Hepatocyte (in vitro differentiated cells): ENCODE measurements at regions not wholly inside any gene's neighbourhood (a gene's known extent, or its start where the extent isn't known, plus 50 kb on each side); places are given as distances from the start of the nearest gene placed in this dataset.

Experiments used
- DNase-seq: peaks from one replicate; pipeline ENCODE4 v3.0.0-alpha.2; 2016; ENCODE audit warnings: low spot score
- H2AFZ ChIP-seq: fragments of 200-600 bp; sonication (generic); 2 replicates; pipeline ENCODE4 v1.6.0; 2016; ENCODE audit warnings: antibody characterized with exemption, mild to moderate bottlenecking
- H3K27ac ChIP-seq: fragments of 200-600 bp; sonication (generic); 2 replicates; pipeline ENCODE4 v1.5.1; 2016; ENCODE audit warnings: mild to moderate bottlenecking
- H3K27me3 ChIP-seq: fragments of 200-600 bp; sonication (generic); 2 replicates; pipeline ENCODE4 v1.6.1; 2016
- H3K36me3 ChIP-seq: fragments of 200-600 bp; sonication (generic); replicated peaks from 2 replicates; pipeline ENCODE4 v1.5.1; 2016; ENCODE audit warnings: low read depth; ENCODE audit not compliant: insufficient read depth
- H3K4me1 ChIP-seq: fragments of 200-600 bp; sonication (generic); 2 replicates; pipeline ENCODE4 v1.5.1; 2016; ENCODE audit warnings: mild to moderate bottlenecking, moderate library complexity; ENCODE audit not compliant: insufficient read depth
- H3K4me2 ChIP-seq: fragments of 200-600 bp; sonication (generic); 2 replicates; pipeline ENCODE4 v1.6.0; 2016
- H3K4me3 ChIP-seq: fragments of 200-600 bp; sonication (generic); 2 replicates; pipeline ENCODE4 v1.5.1; 2016; ENCODE audit warnings: mild to moderate bottlenecking
- H3K79me2 ChIP-seq: fragments of 200-600 bp; sonication (generic); 2 replicates; pipeline ENCODE4 v1.6.0; 2017; ENCODE audit warnings: mild to moderate bottlenecking
- H3K9me2 ChIP-seq: fragments of 200-600 bp; sonication (generic); replicated peaks from 2 replicates; pipeline ENCODE4 v1.6.0; 2017; ENCODE audit warnings: mild to moderate bottlenecking; ENCODE audit not compliant: insufficient read depth
- H3K9me3 ChIP-seq: fragments of 200-600 bp; sonication (generic); 2 replicates; pipeline ENCODE4 v1.5.1; 2016; ENCODE audit warnings: low read depth, mild to moderate bottlenecking
- H4K20me1 ChIP-seq: fragments of 200-600 bp; sonication (generic); 2 replicates; pipeline ENCODE4 v1.6.0; 2016; ENCODE audit warnings: mild to moderate bottlenecking; ENCODE audit not compliant: insufficient read depth, poor library complexity, severe bottlenecking
- CTCF ChIP-seq: fragments of 200-600 bp; sonication (generic); IDR thresholded peaks from 2 replicates; pipeline ENCODE4 v1.5.1; 2016; ENCODE audit warnings: antibody characterized with exemption, mild to moderate bottlenecking; ENCODE audit not compliant: poor library complexity
- EZH2 ChIP-seq: fragments of 200-600 bp; sonication (generic); IDR thresholded peaks from 2 replicates; pipeline ENCODE4 v1.6.1; 2016; ENCODE audit warnings: antibody characterized with exemption, mild to moderate bottlenecking, borderline replicate concordance
- EZH2phosphoT487 ChIP-seq: fragments of 200-600 bp; sonication (generic); IDR thresholded peaks from one replicate; pipeline ENCODE4 v1.6.1; 2018; ENCODE audit warnings: antibody characterized with exemption, mild to moderate bottlenecking, low read depth, moderate library complexity; ENCODE audit not compliant: unreplicated experiment, severe bottlenecking
- WGBS: methylation state at CpG from one replicate; pipeline ENCODE4 v1.1.6; 2016; ENCODE audit warnings: low lambda C conversion rate; ENCODE audit errors: missing lambda C conversion rate; 5-methylcytosine and 5-hydroxymethylcytosine counted together

GRCh38 chr17:33633446-33633845 lies 340.4 kb upstream of the ASIC2 start:
- H4K20me1 ChIP-seq = no peaks in the 10 kb centered on the region
- no peaks in the 10 kb centered on the region for H3K9me2 ChIP-seq
- H3K36me3 ChIP-seq = no peaks in the 10 kb centered on the region
- WGBS = 87% methylated on average over 6 of the region's 6 CpGs
- H3K27ac ChIP-seq = no peak overlapping the region
- H3K9me3 ChIP-seq = no peaks in the 10 kb centered on the region
- DNase-seq = no peak
- H3K27me3 ChIP-seq = peaks cover 4% of the 10 kb centered on the region
- H3K4me2 ChIP-seq = no peak overlapping the region
- no peak overlapping the region for H2AFZ ChIP-seq
- no peaks in the 10 kb centered on the region for H3K79me2 ChIP-seq
- H3K4me1 ChIP-seq = no peaks in the 10 kb centered on the region
- TF ChIP-seq EZH2phosphoT487 = no peak
- no peak for TF ChIP-seq CTCF
- TF ChIP-seq EZH2 = no peak
- no peak overlapping the region for H3K4me3 ChIP-seq

DNA sequence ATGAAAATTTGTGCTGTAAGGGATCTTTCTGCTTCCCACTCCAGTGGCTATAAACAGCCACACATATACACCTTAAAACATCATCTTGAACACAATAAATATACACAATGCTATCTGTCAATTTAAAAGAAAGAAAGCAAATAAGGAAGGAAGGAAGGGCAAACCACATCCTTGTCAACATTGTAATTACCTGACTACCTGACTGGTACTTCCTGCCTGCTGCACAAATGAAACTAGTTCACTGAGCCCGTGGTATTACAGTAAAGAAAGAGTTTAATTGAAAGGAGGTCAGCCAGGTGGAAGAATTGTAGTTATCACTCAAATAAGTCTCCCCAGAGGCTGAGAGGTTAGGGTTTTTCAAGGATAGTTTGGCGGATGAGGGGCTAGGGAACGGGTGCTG lies 344.4 kb upstream of the ASIC2 start:
- H3K4me2 ChIP-seq = no peak overlapping the region
- no peak overlapping the region for H2AFZ ChIP-seq
- H3K36me3 ChIP-seq = no peaks in the 10 kb centered on the region
- TF ChIP-seq EZH2 (no peak), EZH2phosphoT487 (no peak), CTCF (no peak)
- H3K79me2 ChIP-seq = no peaks in the 10 kb centered on the region
- no peaks in the 10 kb centered on the region for H3K9me2 ChIP-seq
- WGBS = 66% methylated on average over 3 of the region's 3 CpGs
- H3K27ac ChIP-seq = no peak overlapping the region
- no peaks in the 10 kb centered on the region for H4K20me1 ChIP-seq
- H3K4me3 ChIP-seq = no peak overlapping the region
- no peak for DNase-seq
- no peaks in the 10 kb centered on the region for H3K4me1 ChIP-seq
- H3K9me3 ChIP-seq = no peaks in the 10 kb centered on the region
- H3K27me3 ChIP-seq = peaks cover 4% of the 10 kb centered on the region

DNA sequence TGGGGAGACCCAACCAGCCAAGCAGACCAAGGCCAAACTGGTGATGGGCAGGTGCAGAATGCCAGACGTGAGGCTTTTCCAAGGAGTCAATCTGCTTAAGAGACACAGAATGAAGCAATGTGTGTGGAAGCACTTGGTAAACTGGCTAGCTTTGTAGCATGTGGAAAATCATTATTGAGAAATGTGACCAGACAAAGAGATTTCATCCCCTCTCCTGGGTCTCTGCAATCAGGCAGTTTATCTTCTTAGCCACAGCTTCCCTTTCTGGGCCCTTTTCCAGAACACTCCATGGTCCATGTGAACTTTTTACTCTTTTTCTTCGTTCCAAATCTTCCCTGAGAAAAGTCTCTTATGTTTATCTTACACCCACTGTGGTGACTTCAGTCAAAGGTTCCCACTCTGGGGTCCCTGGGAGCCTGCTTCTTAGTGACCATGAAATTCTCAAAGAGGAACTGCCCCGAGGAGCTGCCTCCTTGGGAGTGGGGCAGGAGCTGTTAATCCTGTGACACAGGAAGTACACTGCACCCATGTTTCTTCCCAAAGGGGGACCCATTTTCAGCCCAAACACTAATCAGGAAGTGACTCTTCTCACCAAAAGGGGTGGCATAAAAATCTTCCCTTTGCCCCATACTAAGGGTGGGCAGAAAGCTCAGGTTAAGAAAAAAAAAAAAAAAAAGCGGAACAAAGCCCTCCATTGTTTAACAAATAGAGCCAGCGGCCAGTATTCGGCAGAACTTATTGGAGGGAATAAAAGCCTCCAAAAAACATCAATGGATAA lies 346.2 kb upstream of the ASIC2 start:
- Histone ChIP-seq H3K79me2 (no peaks in the 10 kb centered on the region), H3K27ac (no peak overlapping the region), H3K36me3 (no peaks in the 10 kb centered on the region), H3K9me3 (no peaks in the 10 kb centered on the region), H4K20me1 (no peaks in the 10 kb centered on the region), H3K4me1 (no peaks in the 10 kb centered on the region), H3K9me2 (no peaks in the 10 kb centered on the region), H2AFZ (no peak overlapping the region), H3K27me3 (peaks cover 4% of the 10 kb centered on the region), H3K4me2 (no peak overlapping the region), H3K4me3 (no peak overlapping the region)
- TF ChIP-seq CTCF (no peak), EZH2phosphoT487 (no peak), EZH2 (no peak)
- DNase-seq = no peak
- WGBS = 75% methylated on average over 6 of the region's 6 CpGs
